MM.1S (cell line): ENCODE measurements at regions not wholly inside any gene's neighbourhood (a gene's known extent, or its start where the extent isn't known, plus 50 kb on each side); places are given as distances from the start of the nearest gene placed in this dataset.
"Not testable (repeated sequence)": the region's sequence is repeated elsewhere in the genome, so short reads cannot be mapped to it uniquely, and the experiment has no call there.

Source experiments
- DNase-seq: peaks from one replicate; pipeline ENCODE4 v3.0.0-alpha.2; 2015
- H2AFZ ChIP-seq: fragments of 300-600 bp; sonication (generic); 2 replicates; pipeline ENCODE4 v1.6.0; 2016; ENCODE audit warnings: antibody characterized with exemption, low read length
- H3F3A ChIP-seq: fragments of 300-600 bp; sonication (generic); 2 replicates; pipeline ENCODE4 v1.6.1; 2016; ENCODE audit warnings: mild to moderate bottlenecking, antibody characterized with exemption, low read length, moderate library complexity, mixed read lengths; ENCODE audit not compliant: insufficient read depth
- H3K27ac ChIP-seq: fragments of 300-600 bp; sonication (generic); 2 replicates; pipeline ENCODE4 v1.5.1; 2016; ENCODE audit warnings: mild to moderate bottlenecking, low read length
- H3K27me3 ChIP-seq: fragments of 300-600 bp; sonication (generic); replicated peaks from 2 replicates; pipeline ENCODE4 v1.6.0; 2016; ENCODE audit warnings: low read length; ENCODE audit not compliant: insufficient read depth
- H3K36me3 ChIP-seq: fragments of 300-600 bp; sonication (generic); replicated peaks from 2 replicates; pipeline ENCODE4 v1.6.1; 2016; ENCODE audit warnings: mild to moderate bottlenecking, low read length, mixed read lengths; ENCODE audit not compliant: insufficient read depth
- H3K4me1 ChIP-seq: fragments of 300-600 bp; sonication (generic); 2 replicates; pipeline ENCODE4 v1.6.1; 2016; ENCODE audit warnings: low read length, mixed read lengths
- H3K4me2 ChIP-seq: fragments of 300-600 bp; sonication (generic); 2 replicates; pipeline ENCODE4 v1.6.0; 2016; ENCODE audit warnings: low read depth, low read length
- H3K4me3 ChIP-seq: fragments of 300-600 bp; sonication (generic); 2 replicates; pipeline ENCODE4 v1.5.1; 2016; ENCODE audit warnings: low read length, mixed read lengths
- H3K79me2 ChIP-seq: fragments of 300-600 bp; sonication (generic); 2 replicates; pipeline ENCODE4 v1.6.1; 2016; ENCODE audit warnings: mixed run types, low read length, mixed read lengths
- H3K9ac ChIP-seq: fragments of 300-600 bp; sonication (generic); 2 replicates; pipeline ENCODE4 v1.6.1; 2016; ENCODE audit warnings: low read length, mixed read lengths
- H3K9me2 ChIP-seq: fragments of 300-600 bp; sonication (generic); replicated peaks from 2 replicates; pipeline ENCODE4 v1.6.1; 2016; ENCODE audit warnings: mild to moderate bottlenecking, low read length, mixed read lengths; ENCODE audit not compliant: insufficient read depth
- H3K9me3 ChIP-seq: fragments of 300-600 bp; sonication (generic); replicated peaks from 2 replicates; pipeline ENCODE4 v1.6.1; 2016; ENCODE audit warnings: mild to moderate bottlenecking, low read length, mixed read lengths; ENCODE audit not compliant: insufficient read depth
- H4K20me1 ChIP-seq: fragments of 300-600 bp; sonication (generic); 2 replicates; pipeline ENCODE4 v1.6.1; 2016; ENCODE audit warnings: mild to moderate bottlenecking, low read length, moderate library complexity, mixed read lengths; ENCODE audit not compliant: insufficient read depth
- CTCF ChIP-seq: fragments of 300-600 bp; sonication (generic); IDR thresholded peaks from 2 replicates; pipeline ENCODE4 v1.5.1; 2016; ENCODE audit warnings: antibody characterized with exemption, low read length, mixed read lengths
- EZH2 ChIP-seq: fragments of 300-600 bp; sonication (generic); optimal IDR thresholded peaks from 2 replicates; pipeline ENCODE3; 2017; ENCODE audit warnings: low read depth, mild to moderate bottlenecking, antibody characterized with exemption, low read length, mixed read lengths
- EZH2phosphoT487 ChIP-seq: fragments of 300-600 bp; sonication (generic); IDR thresholded peaks from 2 replicates; pipeline ENCODE4 v1.6.1; 2018; ENCODE audit warnings: antibody characterized with exemption, low read length

- no peaks in the 10 kb centered on the region for H4K20me1 ChIP-seq
- TF ChIP-seq EZH2phosphoT487 (no peak), EZH2 (no peak), CTCF (no peak)
- H3K9me2 ChIP-seq: no peaks in the 10 kb centered on the region
- H3K4me3 ChIP-seq: no peak overlapping the region
- no peaks in the 10 kb centered on the region for H3F3A ChIP-seq
- H3K4me2 ChIP-seq: no peak overlapping the region
- H3K27ac ChIP-seq: no peak overlapping the region
- no peaks in the 10 kb centered on the region for H3K79me2 ChIP-seq
- H3K9ac ChIP-seq: no peak overlapping the region
- no peak overlapping the region for H2AFZ ChIP-seq
- DNase-seq: no peak
- no peaks in the 10 kb centered on the region for H3K9me3 ChIP-seq
- no peaks in the 10 kb centered on the region for H3K4me1 ChIP-seq
- H3K36me3 ChIP-seq: no peaks in the 10 kb centered on the region
- no peaks in the 10 kb centered on the region for H3K27me3 ChIP-seq
Measured at GRCh38 chr11:106311531-106312230, 234.2 kb downstream of the AASDHPPT start.

GRCh38 chr11:106317208-106317773 is 239.8 kb downstream of the AASDHPPT start:
- H4K20me1 ChIP-seq, H3K27me3 ChIP-seq, H3K4me1 ChIP-seq, H3K9me3 ChIP-seq, H3K9me2 ChIP-seq, H3K9ac ChIP-seq, DNase-seq, H3K4me2 ChIP-seq, H3K79me2 ChIP-seq, H3K36me3 ChIP-seq, H3F3A ChIP-seq, H3K27ac ChIP-seq, H2AFZ ChIP-seq, H3K4me3 ChIP-seq: not testable (repeated sequence)

- Histone ChIP-seq H3K36me3 (no peaks in the 10 kb centered on the region), H3K9me2 (no peaks in the 10 kb centered on the region), H3K9me3 (no peaks in the 10 kb centered on the region), H3K27ac (no peak overlapping the region), H2AFZ (no peak overlapping the region), H3K79me2 (no peaks in the 10 kb centered on the region), H4K20me1 (no peaks in the 10 kb centered on the region), H3K4me2 (no peak overlapping the region), H3F3A (no peaks in the 10 kb centered on the region), H3K27me3 (no peaks in the 10 kb centered on the region), H3K9ac (no peak overlapping the region), H3K4me3 (no peak overlapping the region), H3K4me1 (no peaks in the 10 kb centered on the region)
- DNase-seq: no peak
- TF ChIP-seq CTCF: no peak
- TF ChIP-seq EZH2: no peak
- no peak for TF ChIP-seq EZH2phosphoT487
Measured at GRCh38 chr11:106321601-106322000, 244.1 kb downstream of the AASDHPPT start.

- no peaks in the 10 kb centered on the region for H3F3A ChIP-seq
- H2AFZ ChIP-seq: no peak overlapping the region
- H3K27ac ChIP-seq: no peak overlapping the region
- TF ChIP-seq EZH2phosphoT487 (no peak), EZH2 (no peak), CTCF (no peak)
- H3K9ac ChIP-seq: no peak overlapping the region
- no peak overlapping the region for H3K4me3 ChIP-seq
- no peaks in the 10 kb centered on the region for H4K20me1 ChIP-seq
- no peaks in the 10 kb centered on the region for H3K27me3 ChIP-seq
- H3K9me2 ChIP-seq: no peaks in the 10 kb centered on the region
- no peaks in the 10 kb centered on the region for H3K4me1 ChIP-seq
- no peak for DNase-seq
- H3K79me2 ChIP-seq: no peaks in the 10 kb centered on the region
- H3K36me3 ChIP-seq: no peaks in the 10 kb centered on the region
- H3K4me2 ChIP-seq: no peak overlapping the region
- H3K9me3 ChIP-seq: no peaks in the 10 kb centered on the region
Measured at GRCh38 chr11:106322106-106322505, 244.6 kb downstream of the AASDHPPT start.
